ENCODE measurements at regions not wholly inside any gene's neighbourhood (a gene's known extent, or its start where the extent isn't known, plus 50 kb on each side); places are given as distances from the start of the nearest gene placed in this dataset.

GRCh38 chr4:19557161-19557560, 694.5 kb upstream of the SLIT2 start:
- TF ChIP-seq CTCF (IDR thresholded peaks at IDR 0.05) (no peak), POLR2A (IDR thresholded peaks at IDR 0.05) (no peak)

Data from testis (tissue), 2 donors.